ENCODE measurements at regions not wholly inside any gene's neighbourhood (a gene's known extent, or its start where the extent isn't known, plus 50 kb on each side); places are given as distances from the start of the nearest gene placed in this dataset.

- no peak for TF ChIP-seq USF2 (IDR thresholded peaks at IDR 0.05; ENCODE audit: borderline replicate concordance, low read depth, low read length)
- peak; percentile 40; the same call in 1 of the 2 replicates for TF ChIP-seq CBX5 (IDR thresholded peaks at IDR 0.05; ENCODE audit: low read depth)
- TF ChIP-seq, protein P1, sequence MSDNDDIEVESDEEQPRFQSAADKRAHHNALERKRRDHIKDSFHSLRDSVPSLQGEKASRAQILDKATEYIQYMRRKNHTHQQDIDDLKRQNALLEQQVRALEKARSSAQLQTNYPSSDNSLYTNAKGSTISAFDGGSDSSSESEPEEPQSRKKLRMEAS (IDR thresholded peaks at IDR 0.05; ENCODE audit: low read depth, low read length), result no peak
Observed at GRCh38 chr5:116626945-116627679, 52.5 kb upstream of the SEMA6A start (continued).

DNA sequence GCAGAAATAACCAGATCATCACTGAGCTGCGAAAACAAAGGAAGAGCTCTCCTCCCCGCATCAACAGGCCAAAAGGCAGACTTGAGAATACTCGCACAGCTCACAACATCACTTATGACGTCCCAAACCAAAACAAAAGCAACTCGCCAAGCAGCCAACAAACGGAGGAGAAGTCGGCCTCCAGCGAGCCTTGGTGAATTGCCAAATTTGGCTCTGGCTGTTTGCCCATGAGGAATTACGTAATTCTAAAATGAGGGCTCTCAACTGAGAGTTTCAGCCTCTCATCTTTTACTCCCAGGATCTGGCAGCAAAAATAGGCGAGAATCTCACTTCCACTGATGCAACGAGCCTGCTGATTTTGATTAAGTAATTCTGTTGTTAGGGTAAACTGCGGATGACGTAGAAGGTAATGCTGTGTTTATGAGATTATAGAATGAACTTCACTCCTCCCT, 51.7 kb upstream of the SEMA6A start:
- ATAC-seq, result no peak

More for the DNA sequence above, 51.7 kb upstream of the SEMA6A start:
- Histone ChIP-seq H3K9me3 (replicated peaks; ENCODE audit: control insufficient read depth, insufficient read depth, low read length) (no peaks in the 10 kb centered on the region), H3K4me3 (no peak overlapping the region), H3K79me2 (ENCODE audit: control insufficient read depth, insufficient read depth, low read length) (no peaks in the 10 kb centered on the region), H3K27me3 (replicated peaks in 1 of 2; ENCODE audit: control insufficient read depth in 2 of 2, insufficient read depth in 2 of 2, low read length in 1 of 2) (no peaks in the 10 kb centered on the region), H3K4me1 (ENCODE audit: control insufficient read depth, insufficient read depth, low read length) (peaks cover 6% of the 10 kb centered on the region), H3K9ac (ENCODE audit: control insufficient read depth, insufficient read depth, low read length) (no peak overlapping the region), H4K20me1 (ENCODE audit: control insufficient read depth, insufficient read depth) (no peaks in the 10 kb centered on the region), H3K27ac (ENCODE audit: control insufficient read depth, insufficient read depth) (no peak overlapping the region), H3K36me3 (ENCODE audit: control insufficient read depth in 2 of 2, insufficient read depth in 2 of 2, low read length in 1 of 2) (no peaks in the 10 kb centered on the region), H3K4me2 (ENCODE audit: control insufficient read depth, insufficient read depth) (no peak overlapping the region), H2AFZ (ENCODE audit: control insufficient read depth, low read depth, low read length) (no peak overlapping the region)
- FAIRE-seq, result no peak
- BruUV-seq (replicated peaks), result no TSS peak
- in situ Hi-C loops (cut with MboI), result no loop called here
- ChIA-PET SMC1A (ENCODE audit: uncharacterized antibody, unreplicated experiment) (interaction anchor here (0.7 to 7.8 kb wide), 18 partner anchors 9 to 468 kb away, joined by 3 to 67 read pairs (median 6); no protein-coding TSS in a partner anchor), RAD21 (ENCODE audit: unreplicated experiment) (interaction anchor here (0.5 to 5.4 kb wide), 15 partner anchors 12 to 140 kb away, joined by 3 to 35 read pairs (median 5); no protein-coding TSS in a partner anchor), POLR2A (interaction anchor here (0.9 to 5.9 kb wide), 3 partner anchors 11 to 81 kb away, joined by 3 to 40 read pairs (median 5); no protein-coding TSS in a partner anchor), CTCF (interaction anchor here (0.8 to 2.1 kb wide), 7 partner anchors 10 to 51 kb away, joined by 3 to 11 read pairs (median 4); no protein-coding TSS in a partner anchor)
- 64% methylated on average over 13 of the region's 13 CpGs for WGBS (ENCODE audit: insufficient coverage, insufficient replicate concordance, low lambda C conversion rate, missing lambda C conversion rate)
- intact Hi-C loops (cut with micrococcal nuclease; ENCODE audit: unreplicated experiment), result no loop called here
- TF ChIP-seq CHD4 (IDR thresholded peaks at IDR 0.05), result no peak
- no peak for TF ChIP-seq MEF2A (IDR thresholded peaks at IDR 0.05; ENCODE audit: insufficient read depth, low read depth, low read length)
- no peak for TF ChIP-seq TCF7 (IDR thresholded peaks at IDR 0.05; ENCODE audit: borderline replicate concordance)
- no peak for TF ChIP-seq TBL1XR1 (IDR thresholded peaks at IDR 0.05; ENCODE audit: low read depth, low read length)
- TF ChIP-seq NFXL1 (IDR thresholded peaks at IDR 0.05; ENCODE audit: borderline replicate concordance), result no peak
- no peak for TF ChIP-seq RUNX3 (IDR thresholded peaks at IDR 0.05; ENCODE audit: low read length)
- TF ChIP-seq TARDBP (IDR thresholded peaks at IDR 0.05; ENCODE audit: borderline replicate concordance), result no peak
- TF ChIP-seq SIN3A (IDR thresholded peaks at IDR 0.05; ENCODE audit: low read depth, low read length), result no peak
- TF ChIP-seq ATF2 (IDR thresholded peaks at IDR 0.05; ENCODE audit: low read length), result no peak
- TF ChIP-seq CREM (IDR thresholded peaks at IDR 0.05; ENCODE audit: low read depth), result no peak
- no peak for TF ChIP-seq STAT3 (IDR thresholded peaks at IDR 0.05; ENCODE audit: low read depth, low read length)
- no peak for TF ChIP-seq RBBP5 (conservative IDR thresholded peaks at IDR 0.05)
- no peak for TF ChIP-seq EED (IDR thresholded peaks at IDR 0.05; ENCODE audit: low read depth)
- no peak for DNase-seq (ENCODE audit: low read depth, low spot score)

Data from GM12878 (cell line).